Tibial artery (tissue), 4 donors: ENCODE measurements at regions not wholly inside any gene's neighbourhood (a gene's known extent, or its start where the extent isn't known, plus 50 kb on each side); places are given as distances from the start of the nearest gene placed in this dataset.
A peak's percentile ranks its signal among the peaks of the same experiment; 100 is the strongest.

Source experiments
- DNase-seq, 2 donors: peaks; one replicate each; pipeline ENCODE4 v3.0.0-alpha.2; 2019
- H3K27ac ChIP-seq, 2 donors: fragments of 200-600 bp; sonication (generic) in 1 of 2; 1 replicate in 1 of 2; 2 replicates in 1 of 2; pipeline ENCODE4 v1.5.1; 2018 to 2019; ENCODE audit warnings: mild to moderate bottlenecking in 1 of 2
- H3K27me3 ChIP-seq, 2 donors: fragments of 200-600 bp; sonication (generic) in 1 of 2; one replicate each; pipeline versions ENCODE4 v1.5.1 to v1.6.0; 2016 to 2019
- H3K36me3 ChIP-seq, 3 donors: fragments of 200-600 bp; sonication (generic) in 2 of 3; one replicate each; pipeline ENCODE4 v1.5.1; 2016 to 2019; ENCODE audit warnings: mild to moderate bottlenecking in 2 of 3
- H3K4me1 ChIP-seq, 4 donors: fragments of 200-600 bp; sonication (generic) in 2 of 4; 1 replicate in 3 of 4; 2 replicates in 1 of 4; pipeline ENCODE4 v1.5.1; 2016 to 2019
- H3K4me3 ChIP-seq, 2 donors: fragments of 200-600 bp; sonication (generic) in 1 of 2; 1 replicate in 1 of 2; 2 replicates in 1 of 2; pipeline ENCODE4 v1.5.1; 2018 to 2019; ENCODE audit warnings: mild to moderate bottlenecking in 2 of 2
- H3K9me3 ChIP-seq, 3 donors: fragments of 200-600 bp; sonication (generic) in 1 of 3; one replicate each; pipeline ENCODE4 v1.5.1; 2016 to 2019
- intact Hi-C: fragments of 100-400 bp; cut with DNase I; formaldehyde crosslinking; loops from one replicate; pipeline ENCODE4 v1.15.0; 2023; ENCODE audit warnings: low total_unique reads
- TF ChIP-seq, protein P1 (sequence below), 2 experiments: fragments of 200-600 bp in 1 of 2; fragments of 450-650 bp in 1 of 2; IDR thresholded peaks; one replicate each; pipeline ENCODE4 v1.5.1; 2017 to 2019; ENCODE audit warnings: antibody characterized with exemption in 2 of 2, mild to moderate bottlenecking in 1 of 2, moderate library complexity in 1 of 2

DNA sequence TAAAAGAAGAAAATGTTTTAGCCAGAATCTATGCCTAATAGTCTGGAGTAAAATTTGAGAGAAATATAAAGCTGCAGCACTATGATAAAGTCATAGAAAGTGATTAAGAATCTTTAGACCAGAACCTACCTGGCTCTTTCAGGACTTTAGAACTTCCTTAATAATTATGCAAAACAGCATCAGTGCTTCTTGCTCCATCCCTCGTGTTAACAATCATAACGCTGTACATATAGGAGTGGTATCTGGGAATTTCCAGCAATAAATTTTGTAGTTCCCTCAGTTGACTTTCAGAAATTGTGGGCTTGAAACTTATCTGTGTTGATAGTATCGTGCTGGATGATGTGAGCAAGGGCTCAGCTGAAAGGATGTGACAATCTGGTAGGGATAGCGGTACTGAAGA is 102.1 kb upstream of the RASGEF1B start:
- no peaks in the 10 kb centered on the region for H3K36me3 ChIP-seq
- TF ChIP-seq, protein P1, sequence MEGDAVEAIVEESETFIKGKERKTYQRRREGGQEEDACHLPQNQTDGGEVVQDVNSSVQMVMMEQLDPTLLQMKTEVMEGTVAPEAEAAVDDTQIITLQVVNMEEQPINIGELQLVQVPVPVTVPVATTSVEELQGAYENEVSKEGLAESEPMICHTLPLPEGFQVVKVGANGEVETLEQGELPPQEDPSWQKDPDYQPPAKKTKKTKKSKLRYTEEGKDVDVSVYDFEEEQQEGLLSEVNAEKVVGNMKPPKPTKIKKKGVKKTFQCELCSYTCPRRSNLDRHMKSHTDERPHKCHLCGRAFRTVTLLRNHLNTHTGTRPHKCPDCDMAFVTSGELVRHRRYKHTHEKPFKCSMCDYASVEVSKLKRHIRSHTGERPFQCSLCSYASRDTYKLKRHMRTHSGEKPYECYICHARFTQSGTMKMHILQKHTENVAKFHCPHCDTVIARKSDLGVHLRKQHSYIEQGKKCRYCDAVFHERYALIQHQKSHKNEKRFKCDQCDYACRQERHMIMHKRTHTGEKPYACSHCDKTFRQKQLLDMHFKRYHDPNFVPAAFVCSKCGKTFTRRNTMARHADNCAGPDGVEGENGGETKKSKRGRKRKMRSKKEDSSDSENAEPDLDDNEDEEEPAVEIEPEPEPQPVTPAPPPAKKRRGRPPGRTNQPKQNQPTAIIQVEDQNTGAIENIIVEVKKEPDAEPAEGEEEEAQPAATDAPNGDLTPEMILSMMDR (IDR thresholded peaks at IDR 0.05): no peak
- no peaks in the 10 kb centered on the region for H3K4me1 ChIP-seq
- no peaks in the 10 kb centered on the region for H3K9me3 ChIP-seq
- intact Hi-C loops: no loop called here
- no peak for DNase-seq
- H3K27ac ChIP-seq: no peak overlapping the region
- H3K4me3 ChIP-seq: no peak overlapping the region
- H3K27me3 ChIP-seq: no peaks in the 10 kb centered on the region

DNA sequence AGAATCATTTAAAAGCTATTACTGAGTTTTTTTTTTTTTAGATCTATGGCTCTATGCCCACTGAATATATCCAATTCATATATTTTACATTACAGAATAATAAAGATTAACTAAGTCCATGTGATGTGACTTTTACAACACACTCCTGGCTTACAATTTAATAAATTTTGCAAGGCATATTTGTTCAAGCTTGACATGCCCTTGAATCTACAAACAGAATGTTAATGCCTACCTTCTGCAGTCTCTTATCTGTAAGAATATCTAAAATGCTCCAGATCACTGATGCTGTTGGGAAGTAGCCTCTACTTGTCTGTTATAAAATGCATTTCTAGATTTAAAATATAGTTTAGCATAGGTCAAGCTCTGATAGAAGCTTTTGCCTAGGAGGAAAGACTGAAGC is 100.7 kb upstream of the RASGEF1B start:
- Histone ChIP-seq H3K4me1 (no peaks in the 10 kb centered on the region), H3K27me3 (no peaks in the 10 kb centered on the region), H3K36me3 (no peaks in the 10 kb centered on the region), H3K9me3 (no peaks in the 10 kb centered on the region), H3K4me3 (no peak overlapping the region), H3K27ac (no peak overlapping the region)
- TF ChIP-seq, protein P1 (IDR thresholded peaks at IDR 0.05): no peak
- no peak for DNase-seq
- intact Hi-C loops: no loop called here

DNA sequence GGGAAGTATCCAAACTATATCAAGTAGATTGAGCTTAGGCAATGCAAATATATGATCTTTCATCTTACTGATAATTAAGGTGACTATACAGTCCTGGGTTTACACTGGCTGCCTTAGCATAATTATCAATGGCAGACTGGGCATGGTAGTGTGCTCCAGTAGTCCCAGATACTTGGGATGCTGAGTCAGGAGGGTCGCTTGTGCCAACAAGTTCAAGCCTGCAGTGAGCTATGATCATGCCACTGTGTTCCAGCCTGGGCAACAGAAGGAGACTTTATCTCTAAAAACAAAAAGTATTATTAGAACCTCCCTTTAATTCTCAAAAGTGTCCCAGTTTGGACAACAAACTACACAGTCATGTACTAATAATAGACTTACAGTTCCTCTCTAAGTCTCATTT is 99.4 kb upstream of the RASGEF1B start:
- Histone ChIP-seq H3K27ac (no peak overlapping the region), H3K9me3 (no peaks in the 10 kb centered on the region), H3K4me1 (peaks cover 0 to 4% (median under 1%) of the 10 kb centered on the region in 4 donors), H3K4me3 (no peak overlapping the region), H3K36me3 (no peaks in the 10 kb centered on the region), H3K27me3 (no peaks in the 10 kb centered on the region)
- DNase-seq: no peak
- intact Hi-C loops: no loop called here
- TF ChIP-seq, protein P1 (IDR thresholded peaks at IDR 0.05): no peak

DNA sequence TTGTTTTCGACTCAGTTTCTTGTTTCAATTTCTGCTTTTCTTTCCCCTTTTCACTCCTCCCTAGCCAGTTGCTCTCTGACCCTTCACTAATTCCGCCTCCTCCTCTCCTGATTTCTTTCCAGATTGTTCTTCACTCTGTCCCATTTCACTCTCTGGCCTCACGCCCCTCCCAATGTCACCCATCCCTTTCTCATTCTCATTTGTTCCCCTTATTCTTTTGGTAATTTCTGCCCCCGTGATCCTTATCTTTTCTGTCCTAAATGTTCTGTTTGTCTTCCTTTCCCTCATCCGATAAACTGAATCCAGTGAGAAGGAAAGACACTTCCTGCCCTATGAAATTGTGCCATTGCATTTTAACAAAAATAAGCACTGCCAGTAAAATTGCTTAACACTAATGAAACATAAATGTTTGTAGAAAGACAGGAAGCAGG is 94.5 kb upstream of the RASGEF1B start:
- Histone ChIP-seq H3K36me3 (no peaks in the 10 kb centered on the region), H3K9me3 (no peaks in the 10 kb centered on the region), H3K4me3 (peak overlapping the region; percentile 16 to 34), H3K4me1 (peaks cover 0 to 20% (median 5%) of the 10 kb centered on the region in 4 donors), H3K27ac (peak overlapping the region; percentile 59 to 65), H3K27me3 (no peaks in the 10 kb centered on the region)
- TF ChIP-seq, protein P1 (IDR thresholded peaks at IDR 0.05): no peak
- no peak for DNase-seq
- intact Hi-C loops: no loop called here

DNA sequence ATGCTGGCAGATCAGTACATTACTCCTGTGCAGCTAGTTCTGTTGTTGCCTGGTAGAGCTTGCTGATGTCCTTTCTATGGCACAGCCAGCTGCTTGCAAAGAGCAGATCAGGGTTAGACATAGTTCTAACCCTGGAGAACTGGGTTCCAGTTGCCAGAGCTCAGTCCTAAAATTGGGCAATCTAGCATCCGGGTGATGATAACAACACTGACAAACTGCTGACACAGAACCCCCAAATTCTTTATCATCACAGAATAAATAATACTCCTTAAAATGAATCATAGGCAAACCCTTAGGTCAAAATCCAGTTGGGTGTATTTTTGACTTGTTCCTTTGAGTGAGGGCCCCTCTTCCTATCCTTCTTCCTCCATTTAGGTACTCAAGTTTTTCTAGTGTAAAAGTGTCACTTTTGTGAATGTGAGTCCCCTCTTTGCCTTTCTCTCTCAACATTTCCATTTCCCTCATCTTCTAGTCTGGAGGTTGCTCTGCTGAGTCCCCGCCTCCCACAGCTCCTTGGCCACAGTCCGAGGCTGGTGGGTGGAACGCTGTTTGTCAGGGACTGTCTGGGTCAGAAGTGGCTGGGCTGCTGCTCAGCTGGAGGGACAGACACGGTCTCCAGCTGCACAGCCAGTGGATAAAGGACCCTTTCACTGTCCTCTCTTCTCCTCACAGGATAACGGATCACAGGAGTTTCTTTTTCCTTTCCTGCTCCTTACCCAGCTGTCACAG is 93.6 kb upstream of the RASGEF1B start:
- Histone ChIP-seq H3K36me3 (no peaks in the 10 kb centered on the region), H3K27me3 (no peaks in the 10 kb centered on the region), H3K27ac (peak overlapping the region; percentile 59 to 65), H3K4me3 (peak overlapping the region; percentile 16 to 34), H3K9me3 (no peaks in the 10 kb centered on the region), H3K4me1 (peaks cover 0 to 20% (median 5%) of the 10 kb centered on the region in 4 donors)
- TF ChIP-seq, protein P1 (IDR thresholded peaks at IDR 0.05): no peak
- peak; percentile 87 to 89 for DNase-seq
- intact Hi-C loops: no loop called here
